PC-9 (cell line): ENCODE measurements at regions not wholly inside any gene's neighbourhood (a gene's known extent, or its start where the extent isn't known, plus 50 kb on each side); places are given as distances from the start of the nearest gene placed in this dataset.

Source experiments
- CTCF ChIP-seq: fragments of 200-600 bp; sonication (generic); conservative IDR thresholded peaks from 2 replicates; pipeline ENCODE4 v1.6.1; 2017; ENCODE audit warnings: mixed run types, antibody characterized with exemption, mild to moderate bottlenecking, moderate library complexity
- EZH2 ChIP-seq: fragments of 200-600 bp; sonication (generic); IDR thresholded peaks from 2 replicates; pipeline ENCODE4 v1.8.0; 2017; ENCODE audit warnings: antibody characterized with exemption, low read depth

- no peak for TF ChIP-seq CTCF
- TF ChIP-seq EZH2: no peak
These were observed 742.8 kb upstream of the TBX3 start for GRCh38 chr12:115426732-115427131.
